K562 (cell line): ENCODE measurements at regions not wholly inside any gene's neighbourhood (a gene's known extent, or its start where the extent isn't known, plus 50 kb on each side); places are given as distances from the start of the nearest gene placed in this dataset.

Source experiments
- BCLAF1 ChIP-seq, 2 experiments: fragments of 450-650 bp in 1 of 2; IDR thresholded peaks; 2 replicates each; pipeline ENCODE4 v1.6.1; 2011 to 2017; ENCODE audit warnings: low read depth in 2 of 2, antibody characterized with exemption in 1 of 2, borderline replicate concordance in 1 of 2, low read length in 1 of 2, mild to moderate bottlenecking in 1 of 2, mixed read lengths in 1 of 2; ENCODE audit not compliant: control insufficient read depth in 1 of 2
- CBX2 ChIP-seq: fragments of 200-600 bp; sonication (generic); IDR thresholded peaks from one replicate; pipeline ENCODE4 v1.6.1; 2012; ENCODE audit warnings: mild to moderate bottlenecking, low read length, inconsistent platforms; ENCODE audit not compliant: insufficient read depth, poor library complexity, severe bottlenecking
- CEBPZ ChIP-seq: fragments of 150-350 bp; IDR thresholded peaks from 2 replicates; pipeline ENCODE4 v1.6.1; 2014; ENCODE audit warnings: low read depth, mild to moderate bottlenecking, low read length, borderline replicate concordance
- CTCF ChIP-seq, 3 experiments: IDR thresholded peaks in 2 of 3; conservative IDR thresholded peaks in 1 of 3; 2 replicates each; pipeline ENCODE4 v1.5.1; 2011 to 2012; ENCODE audit warnings: low read length in 3 of 3, mild to moderate bottlenecking in 3 of 3, control low read depth in 2 of 3, improper control_type of control experiment in 1 of 3, inconsistent platforms in 1 of 3, low read depth in 1 of 3, mixed read lengths in 1 of 3, moderate library complexity in 1 of 3; ENCODE audit not compliant: insufficient read depth in 2 of 3
- E2F6 ChIP-seq, 2 experiments: IDR thresholded peaks; 2 replicates each; pipeline ENCODE4 v1.6.1; 2011; ENCODE audit warnings: borderline replicate concordance in 1 of 2, control low read depth in 1 of 2, low read depth in 1 of 2, low read length in 1 of 2, mild to moderate bottlenecking in 1 of 2, mixed read lengths in 1 of 2, moderate library complexity in 1 of 2; ENCODE audit not compliant: insufficient read depth in 1 of 2, insufficient read length in 1 of 2, poor library complexity in 1 of 2, severe bottlenecking in 1 of 2; ENCODE audit errors: extremely low read depth in 1 of 2
- FOXP1 ChIP-seq: sonication (generic); formaldehyde crosslinking; IDR thresholded peaks from 2 replicates; pipeline ENCODE4 v1.8.0; 2022; ENCODE audit warnings: mild to moderate bottlenecking, missing genetic modification reagents
- MTA2 ChIP-seq: fragments of 450-650 bp; IDR thresholded peaks from 2 replicates; pipeline ENCODE4 v1.6.1; 2016; ENCODE audit warnings: low read depth
- NCOA1 ChIP-seq: fragments of 450-650 bp; IDR thresholded peaks from 2 replicates; pipeline ENCODE4 v1.6.1; 2016; ENCODE audit warnings: low read depth
- NCOR1 ChIP-seq: fragments of 450-650 bp; IDR thresholded peaks from 2 replicates; pipeline ENCODE4 v1.6.1; 2016; ENCODE audit warnings: mild to moderate bottlenecking, moderate library complexity
- SRF ChIP-seq, 2 experiments: fragments of 250-450, 450-650 bp in 1 of 2; sonication (Bioruptor Pico) in 1 of 2; sonication (generic) in 1 of 2; formaldehyde crosslinking; IDR thresholded peaks; 2 replicates each; pipeline versions ENCODE4 v1.5.0 to v1.5.1; 2020 to 2022; ENCODE audit warnings: mild to moderate bottlenecking in 1 of 2, missing genetic modification reagents in 1 of 2
- ZNF668 ChIP-seq: fragments of 250-450 bp; sonication (Bioruptor Pico); IDR thresholded peaks from 2 replicates; pipeline ENCODE4 v1.8.0; 2022; ENCODE audit warnings: mild to moderate bottlenecking, inconsistent platforms

- no peak for TF ChIP-seq CTCF (IDR thresholded peaks at IDR 0.05 in 2 of 3, conservative IDR thresholded peaks at IDR 0.05 in 1 of 3; ENCODE audit: insufficient read depth in 2 of 3, low read depth in 1 of 3, low read length in 3 of 3)
- no peak for TF ChIP-seq CBX2
- no peak for TF ChIP-seq BCLAF1 (IDR thresholded peaks at IDR 0.05; ENCODE audit: borderline replicate concordance in 1 of 2, control insufficient read depth in 1 of 2, low read depth in 2 of 2, low read length in 1 of 2)
- TF ChIP-seq NCOA1 = no peak
- no peak for TF ChIP-seq FOXP1 (CRISPR knock-in tag)
- TF ChIP-seq ZNF668 (CRISPR knock-in tag) = no peak
- no peak for TF ChIP-seq MTA2
- TF ChIP-seq E2F6 (IDR thresholded peaks at IDR 0.05; ENCODE audit: borderline replicate concordance in 1 of 2, extremely low read depth in 1 of 2, insufficient read depth in 1 of 2, insufficient read length in 1 of 2, low read depth in 1 of 2, low read length in 1 of 2, poor library complexity in 1 of 2, severe bottlenecking in 1 of 2) = no peak
- TF ChIP-seq CEBPZ = no peak
- TF ChIP-seq NCOR1 = no peak
- no peak for TF ChIP-seq SRF (CRISPR knock-in tag; IDR thresholded peaks at IDR 0.05)
These were observed 307.9 kb downstream of the COL11A1 start for GRCh38 chr1:102800406-102800805.
